ENCODE measurements at regions not wholly inside any gene's neighbourhood (a gene's known extent, or its start where the extent isn't known, plus 50 kb on each side); places are given as distances from the start of the nearest gene placed in this dataset.

DNA sequence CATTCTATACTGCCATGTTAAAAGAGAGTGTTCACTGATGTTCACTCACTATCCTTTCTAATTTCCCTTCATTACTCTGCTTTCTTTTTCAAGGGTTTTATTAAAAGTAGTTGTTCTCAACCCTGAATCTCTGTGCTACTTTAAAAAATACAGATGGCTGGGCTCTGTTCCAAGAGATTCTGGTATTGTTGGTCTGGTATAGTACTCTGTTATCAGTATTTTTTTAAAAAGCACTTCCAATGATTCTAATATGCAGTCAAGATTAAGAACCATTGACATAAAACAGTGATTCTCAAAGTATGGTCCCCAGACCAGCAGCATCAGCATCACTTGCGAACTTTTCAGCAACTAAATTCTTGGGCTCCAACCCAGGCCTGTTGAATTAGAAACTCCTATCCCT is 77.0 kb upstream of the STARD4 start:
- intact Hi-C loops (cut with micrococcal nuclease) (no loop called here), in situ Hi-C loops (cut with MboI; ENCODE audit: low sequenced_read_pairs) (no loop called here), dilution Hi-C loops (cut with HindIII; ENCODE audit: low sequenced_read_pairs, unreplicated experiment) (no loop called here)
- Histone ChIP-seq H3K27me3 (ENCODE audit: control insufficient read depth, insufficient read depth, low read length) (peaks cover 1% of the 10 kb centered on the region; the same call in 1 of the 2 replicates), H3K4ac (ENCODE audit: low read depth, low read length) (no peak overlapping the region), H3K4me2 (ENCODE audit: low read depth, low read length) (no peak overlapping the region), H2BK20ac (ENCODE audit: low read depth, low read length) (no peak overlapping the region), H3K9me3 (ENCODE audit: control insufficient read depth, insufficient read depth, low read length) (no peaks in the 10 kb centered on the region), H2AK9ac (replicated peaks; ENCODE audit: low read depth, low read length, poor library complexity) (no peak overlapping the region), H3K9ac (ENCODE audit: low read depth, low read length) (no peak overlapping the region), H4K91ac (ENCODE audit: insufficient read depth, low read depth, low read length) (no peak overlapping the region), H2AK5ac (ENCODE audit: low read depth, low read length) (no peak overlapping the region), H3K79me1 (ENCODE audit: low read depth in 1 of 2, low read length in 2 of 2) (no peaks in the 10 kb centered on the region), H3K36me3 (ENCODE audit: control insufficient read depth, insufficient read depth, low read length) (no peaks in the 10 kb centered on the region), H2AFZ (replicated peaks; ENCODE audit: low read length, poor library complexity) (no peak overlapping the region), H3K27ac (ENCODE audit: insufficient read depth, low read length) (no peak overlapping the region), H3K18ac (ENCODE audit: low read depth, low read length) (no peak overlapping the region), H2BK15ac (ENCODE audit: low read depth, low read length) (no peak overlapping the region), H2BK5ac (ENCODE audit: low read depth, low read length, poor library complexity, severe bottlenecking) (no peak overlapping the region), H4K20me1 (ENCODE audit: insufficient read depth, low read length) (no peaks in the 10 kb centered on the region), H3K56ac (ENCODE audit: extremely low read depth, insufficient read depth, low read length) (no peak overlapping the region), H4K8ac (ENCODE audit: low read depth in 2 of 2, low read length in 2 of 2) (no peak overlapping the region), H3K14ac (replicated peaks; ENCODE audit: low read depth, low read length) (no peak overlapping the region), H3K4me3 (ENCODE audit: insufficient read depth, low read depth, low read length) (no peak overlapping the region), H3K4me1 (ENCODE audit: control insufficient read depth, insufficient read depth, low read length) (no peaks in the 10 kb centered on the region; the same call in 1 of the 2 replicates), H4K5ac (ENCODE audit: low read depth, low read length) (no peak overlapping the region), H2BK120ac (ENCODE audit: low read depth, low read length) (no peak overlapping the region), H3K23ac (ENCODE audit: low read depth, low read length) (no peak overlapping the region), H3K9me1 (ENCODE audit: insufficient read depth, low read length) (no peaks in the 10 kb centered on the region)
- no peak for TF ChIP-seq POLR2A (IDR thresholded peaks at IDR 0.05; ENCODE audit: low read depth, low read length)
- no peak for TF ChIP-seq BHLHE40 (IDR thresholded peaks at IDR 0.05; ENCODE audit: low read depth, low read length)
- no peak for TF ChIP-seq CHD1 (IDR thresholded peaks at IDR 0.05; ENCODE audit: low read depth, low read length)
- no peak for TF ChIP-seq RFX5 (IDR thresholded peaks at IDR 0.05; ENCODE audit: low read depth, low read length)
- no peak for TF ChIP-seq NFE2L2 (IDR thresholded peaks at IDR 0.05; ENCODE audit: low read depth, low read length)
- TF ChIP-seq, protein P1, sequence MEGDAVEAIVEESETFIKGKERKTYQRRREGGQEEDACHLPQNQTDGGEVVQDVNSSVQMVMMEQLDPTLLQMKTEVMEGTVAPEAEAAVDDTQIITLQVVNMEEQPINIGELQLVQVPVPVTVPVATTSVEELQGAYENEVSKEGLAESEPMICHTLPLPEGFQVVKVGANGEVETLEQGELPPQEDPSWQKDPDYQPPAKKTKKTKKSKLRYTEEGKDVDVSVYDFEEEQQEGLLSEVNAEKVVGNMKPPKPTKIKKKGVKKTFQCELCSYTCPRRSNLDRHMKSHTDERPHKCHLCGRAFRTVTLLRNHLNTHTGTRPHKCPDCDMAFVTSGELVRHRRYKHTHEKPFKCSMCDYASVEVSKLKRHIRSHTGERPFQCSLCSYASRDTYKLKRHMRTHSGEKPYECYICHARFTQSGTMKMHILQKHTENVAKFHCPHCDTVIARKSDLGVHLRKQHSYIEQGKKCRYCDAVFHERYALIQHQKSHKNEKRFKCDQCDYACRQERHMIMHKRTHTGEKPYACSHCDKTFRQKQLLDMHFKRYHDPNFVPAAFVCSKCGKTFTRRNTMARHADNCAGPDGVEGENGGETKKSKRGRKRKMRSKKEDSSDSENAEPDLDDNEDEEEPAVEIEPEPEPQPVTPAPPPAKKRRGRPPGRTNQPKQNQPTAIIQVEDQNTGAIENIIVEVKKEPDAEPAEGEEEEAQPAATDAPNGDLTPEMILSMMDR (conservative IDR thresholded peaks at IDR 0.05; ENCODE audit: low read depth, low read length) = no peak
- no peak for TF ChIP-seq MAFK (IDR thresholded peaks at IDR 0.05; ENCODE audit: low read depth, low read length)
- TF ChIP-seq RAD21 (IDR thresholded peaks at IDR 0.05; ENCODE audit: low read length) = no peak
- no peak for TF ChIP-seq FOS (IDR thresholded peaks at IDR 0.05; ENCODE audit: low read depth, low read length)
- no peak for TF ChIP-seq CEBPB (IDR thresholded peaks at IDR 0.05; ENCODE audit: low read depth, low read length)
- no peak for TF ChIP-seq SMC3 (IDR thresholded peaks at IDR 0.05; ENCODE audit: low read depth, low read length)
- ATAC-seq (ENCODE audit: low read depth) = no peak
- BruUV-seq (replicated peaks) = no TSS peak
- WGBS, 2 experiments (ENCODE audit: extremely low coverage in 2 of 2, insufficient read length in 1 of 2) = no CpG with 5 or more reads among the region's 1 CpG
- ChIA-PET CTCF (no interaction called here), POLR2A (ENCODE audit: unreplicated experiment) (no interaction called here)
- no peak for DNase-seq

Measured in IMR-90 (cell line).